Natural killer cell (primary cell): ENCODE measurements at regions not wholly inside any gene's neighbourhood (a gene's known extent, or its start where the extent isn't known, plus 50 kb on each side); places are given as distances from the start of the nearest gene placed in this dataset.

Experiments
- ATAC-seq, 3 donors: fragments of 150-1000 bp in 2 of 3; fragments of 200-7000 bp in 1 of 3; cut with Tn5 transposase; 1 replicate in 1 of 3; 2 replicates in 2 of 3; pipeline ENCODE4 v1.10.0; 2021; ENCODE audit warnings: mild to moderate bottlenecking in 2 of 3, moderate library complexity in 2 of 3
- DNase-seq, 2 donors: peaks; one replicate each; pipeline versions ENCODE4 v3.0.0 to v3.0.0-alpha.2; 2013 to 2021; ENCODE audit warnings: mixed read lengths in 1 of 2
- H3K27ac ChIP-seq: one replicate; pipeline ENCODE4 v1.5.1; 2013; ENCODE audit warnings: mild to moderate bottlenecking, low read length
- H3K27me3 ChIP-seq: one replicate; pipeline ENCODE4 v1.6.1; 2013; ENCODE audit warnings: low read length; ENCODE audit not compliant: control insufficient read depth, insufficient read depth
- H3K36me3 ChIP-seq: one replicate; pipeline ENCODE4 v1.6.1; 2013; ENCODE audit warnings: low read length; ENCODE audit not compliant: control insufficient read depth, insufficient read depth
- H3K4me1 ChIP-seq: one replicate; pipeline ENCODE4 v1.6.1; 2013; ENCODE audit warnings: low read length; ENCODE audit not compliant: control insufficient read depth, insufficient read depth
- H3K4me3 ChIP-seq: one replicate; pipeline ENCODE4 v1.5.1; 2013; ENCODE audit warnings: low read length
- H3K9me3 ChIP-seq: one replicate; pipeline ENCODE4 v1.6.1; 2013; ENCODE audit warnings: low read length; ENCODE audit not compliant: control insufficient read depth, insufficient read depth
- H3K27ac Mint-ChIP-seq, 2 donors: one replicate each; pipeline ENCODE4 v1.8.0; 2022; ENCODE audit warnings: mild to moderate bottlenecking in 2 of 2, mixed read lengths in 2 of 2, moderate library complexity in 1 of 2
- H3K27me3 Mint-ChIP-seq, 2 donors: one replicate each; pipeline ENCODE4 v1.8.0; 2022; ENCODE audit warnings: low read depth in 2 of 2, mixed read lengths in 2 of 2
- H3K36me3 Mint-ChIP-seq: one replicate; pipeline ENCODE4 v1.8.0; 2022; ENCODE audit warnings: mixed read lengths
- H3K4me1 Mint-ChIP-seq, 2 donors: one replicate each; pipeline ENCODE4 v1.8.0; 2022; ENCODE audit warnings: mixed read lengths in 2 of 2
- H3K4me3 Mint-ChIP-seq: one replicate; pipeline ENCODE4 v1.8.0; 2022; ENCODE audit warnings: mild to moderate bottlenecking, moderate library complexity, mixed read lengths
- H3K9me3 Mint-ChIP-seq, 2 donors: one replicate each; pipeline ENCODE4 v1.8.0; 2022; ENCODE audit warnings: mixed read lengths in 2 of 2
- WGBS: methylation state at CpG from one replicate; pipeline ENCODE4 v1.1.7; 2013; ENCODE audit warnings: missing lambda C conversion rate; ENCODE audit not compliant: insufficient coverage; 5-methylcytosine and 5-hydroxymethylcytosine counted together
- intact Hi-C: fragments of 100-400 bp; cut with micrococcal nuclease; formaldehyde crosslinking; loops from one replicate; pipeline ENCODE4 v1.14.2; 2022
- TF ChIP-seq, protein P1 (sequence below): fragments of 200-600 bp; IDR thresholded peaks from one replicate; pipeline ENCODE4 v1.8.0; 2022; ENCODE audit warnings: antibody characterized with exemption

DNA sequence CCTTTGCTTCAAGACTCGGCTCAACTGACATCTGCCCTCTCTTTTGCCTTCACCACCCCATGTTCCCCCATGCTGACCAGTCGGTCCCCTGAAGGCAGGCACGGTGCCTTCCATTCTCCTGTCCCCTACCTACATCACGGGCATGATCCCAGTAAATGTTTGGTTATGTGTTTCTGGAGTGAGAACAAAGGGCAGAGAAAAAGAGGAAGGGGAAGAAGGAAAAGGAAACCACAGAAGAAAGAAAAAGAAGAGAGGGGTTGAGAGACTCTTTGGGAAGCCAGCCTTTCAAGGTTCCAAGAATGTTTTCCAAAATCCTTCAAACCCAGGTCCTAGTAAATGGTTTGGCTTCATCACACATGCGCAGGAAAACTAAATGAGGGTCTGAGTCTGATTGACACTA lies 84.9 kb downstream of the CDC7 start:
- no peak for ATAC-seq
- Histone ChIP-seq H3K4me1 (peaks cover 15% of the 10 kb centered on the region), H3K36me3 (no peaks in the 10 kb centered on the region), H3K27me3 (no peaks in the 10 kb centered on the region), H3K27ac (no peak overlapping the region), H3K4me3 (no peak overlapping the region), H3K9me3 (no peaks in the 10 kb centered on the region)
- DNase-seq, result no peak
- peaks cover 32 to 46% of the 10 kb centered on the region in 2 donors for H3K4me1 Mint-ChIP-seq
- H3K36me3 Mint-ChIP-seq, result no peaks in the 10 kb centered on the region
- H3K4me3 Mint-ChIP-seq, result no peak overlapping the region
- intact Hi-C loops, result no loop called here
- peak overlapping the region; percentile 15 to 80 for H3K27ac Mint-ChIP-seq
- 94% methylated on average over 2 of the region's 5 CpGs for WGBS
- H3K27me3 Mint-ChIP-seq, result no peaks in the 10 kb centered on the region
- TF ChIP-seq, protein P1, sequence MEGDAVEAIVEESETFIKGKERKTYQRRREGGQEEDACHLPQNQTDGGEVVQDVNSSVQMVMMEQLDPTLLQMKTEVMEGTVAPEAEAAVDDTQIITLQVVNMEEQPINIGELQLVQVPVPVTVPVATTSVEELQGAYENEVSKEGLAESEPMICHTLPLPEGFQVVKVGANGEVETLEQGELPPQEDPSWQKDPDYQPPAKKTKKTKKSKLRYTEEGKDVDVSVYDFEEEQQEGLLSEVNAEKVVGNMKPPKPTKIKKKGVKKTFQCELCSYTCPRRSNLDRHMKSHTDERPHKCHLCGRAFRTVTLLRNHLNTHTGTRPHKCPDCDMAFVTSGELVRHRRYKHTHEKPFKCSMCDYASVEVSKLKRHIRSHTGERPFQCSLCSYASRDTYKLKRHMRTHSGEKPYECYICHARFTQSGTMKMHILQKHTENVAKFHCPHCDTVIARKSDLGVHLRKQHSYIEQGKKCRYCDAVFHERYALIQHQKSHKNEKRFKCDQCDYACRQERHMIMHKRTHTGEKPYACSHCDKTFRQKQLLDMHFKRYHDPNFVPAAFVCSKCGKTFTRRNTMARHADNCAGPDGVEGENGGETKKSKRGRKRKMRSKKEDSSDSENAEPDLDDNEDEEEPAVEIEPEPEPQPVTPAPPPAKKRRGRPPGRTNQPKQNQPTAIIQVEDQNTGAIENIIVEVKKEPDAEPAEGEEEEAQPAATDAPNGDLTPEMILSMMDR, result no peak
- no peaks in the 10 kb centered on the region for H3K9me3 Mint-ChIP-seq

DNA sequence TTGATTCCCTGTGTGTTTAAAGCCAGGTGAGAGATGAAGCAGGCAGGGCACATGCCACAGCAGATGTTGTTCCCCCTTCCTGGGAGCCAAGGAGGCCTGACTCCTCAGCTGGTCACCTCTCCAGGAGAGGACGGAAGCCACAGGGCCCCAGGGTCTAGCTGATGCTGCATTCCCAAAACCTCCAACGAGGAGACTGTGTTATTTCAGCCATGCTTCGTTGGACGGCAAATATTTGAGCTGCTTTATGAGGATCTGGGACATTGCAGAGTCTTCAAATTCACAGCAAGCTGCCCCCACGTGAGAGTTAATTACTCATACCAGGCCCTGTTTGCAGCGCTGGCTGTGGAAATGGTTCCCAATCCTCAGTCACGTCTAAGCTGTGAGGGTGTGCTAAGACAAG lies 85.3 kb downstream of the CDC7 start:
- Mint-ChIP-seq H3K4me3 (no peak overlapping the region), H3K4me1 (peaks cover 30 to 45% of the 10 kb centered on the region in 2 donors), H3K36me3 (no peaks in the 10 kb centered on the region), H3K9me3 (no peaks in the 10 kb centered on the region), H3K27me3 (no peaks in the 10 kb centered on the region), H3K27ac (peak overlapping the region in 1 of 2 donors; percentile 80)
- no peaks in the 10 kb centered on the region for H3K27me3 ChIP-seq
- TF ChIP-seq, protein P1, result no peak
- no peaks in the 10 kb centered on the region for H3K36me3 ChIP-seq
- no peaks in the 10 kb centered on the region for H3K9me3 ChIP-seq
- peaks cover 15% of the 10 kb centered on the region for H3K4me1 ChIP-seq
- DNase-seq (no peak), ATAC-seq (no peak)
- H3K4me3 ChIP-seq, result no peak overlapping the region
- WGBS, result 93% methylated on average over 7 of the region's 7 CpGs
- no peak overlapping the region for H3K27ac ChIP-seq
- intact Hi-C loops, result no loop called here

DNA sequence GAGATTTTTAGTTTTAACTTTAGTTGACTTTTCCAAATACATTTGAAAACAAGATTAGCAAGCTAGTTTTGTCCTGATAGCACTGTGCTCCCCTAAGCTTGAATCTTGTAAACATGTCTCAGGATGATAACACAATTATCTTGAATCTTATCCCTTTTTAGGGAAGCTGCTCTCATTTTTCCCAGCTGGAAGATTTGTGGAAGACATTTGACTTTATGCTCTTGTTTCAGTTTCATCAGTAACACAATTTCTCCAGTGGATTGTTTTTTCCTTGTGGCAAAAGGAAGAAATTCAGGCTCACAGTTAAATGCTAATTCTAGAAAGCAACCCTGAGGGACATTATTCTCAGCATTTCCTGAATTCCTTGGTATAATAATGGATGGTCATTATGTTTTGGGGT lies 88.8 kb downstream of the CDC7 start:
- no peaks in the 10 kb centered on the region for H3K27me3 ChIP-seq
- Mint-ChIP-seq H3K4me3 (no peak overlapping the region), H3K36me3 (no peaks in the 10 kb centered on the region), H3K4me1 (peaks cover 32 to 46% of the 10 kb centered on the region in 2 donors), H3K27me3 (no peaks in the 10 kb centered on the region), H3K9me3 (no peaks in the 10 kb centered on the region), H3K27ac (no peak overlapping the region)
- no peak overlapping the region for H3K4me3 ChIP-seq
- no peak for ATAC-seq
- intact Hi-C loops, result no loop called here
- no peak overlapping the region for H3K27ac ChIP-seq
- TF ChIP-seq, protein P1, result no peak
- no peaks in the 10 kb centered on the region for H3K9me3 ChIP-seq
- no peak for DNase-seq
- H3K36me3 ChIP-seq, result no peaks in the 10 kb centered on the region
- peaks cover 21% of the 10 kb centered on the region for H3K4me1 ChIP-seq

DNA sequence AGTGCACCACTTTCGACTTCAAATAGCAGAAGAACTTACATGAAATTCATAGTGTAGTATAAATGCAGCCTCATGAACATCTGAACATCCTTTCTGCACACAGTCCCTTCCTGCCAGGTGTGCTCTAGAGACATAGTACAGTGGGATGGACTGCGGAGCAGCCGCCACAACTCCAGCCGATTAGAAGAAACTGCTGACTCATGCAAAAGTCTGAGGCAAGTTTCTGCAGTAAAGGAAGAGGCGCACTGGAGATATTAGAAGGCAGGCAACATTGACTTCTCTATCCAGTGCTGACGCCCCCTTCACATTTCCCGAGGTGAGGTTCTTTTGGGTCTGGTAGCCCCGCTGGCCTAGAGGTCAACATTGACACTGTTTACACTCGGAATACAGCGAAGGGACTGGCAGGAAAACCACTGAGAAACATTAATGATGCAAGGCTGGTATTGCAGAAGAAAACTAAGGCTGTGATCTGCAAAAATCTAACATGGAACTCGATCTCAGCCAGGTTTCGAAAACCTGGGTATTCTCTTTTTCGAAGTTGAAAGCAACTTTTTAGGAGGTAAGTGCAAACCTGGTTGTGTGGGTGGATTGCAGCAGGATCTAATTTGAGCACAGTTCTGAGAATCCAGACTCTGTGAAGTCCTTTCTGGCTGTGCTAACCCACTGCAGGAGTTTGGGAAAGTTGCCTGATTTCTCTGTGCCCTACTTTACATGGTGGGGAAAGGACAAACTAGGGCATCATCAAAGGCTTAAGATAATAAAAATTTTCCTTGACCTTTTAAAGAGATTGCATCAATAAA lies 90.7 kb downstream of the CDC7 start:
- H3K9me3 ChIP-seq, result no peaks in the 10 kb centered on the region
- DNase-seq (peak in 1 of 2 donors; percentile 9), ATAC-seq (peak in 2 of 3 donors; percentile 20 to 55)
- H3K27ac ChIP-seq, result no peak overlapping the region
- intact Hi-C loops, result no loop called here
- WGBS, result 42% methylated on average over 13 of the region's 13 CpGs
- Mint-ChIP-seq H3K4me1 (peaks cover 29 to 39% of the 10 kb centered on the region in 2 donors), H3K9me3 (no peaks in the 10 kb centered on the region), H3K36me3 (no peaks in the 10 kb centered on the region), H3K27ac (peak overlapping the region in 1 of 2 donors; percentile 60), H3K27me3 (no peaks in the 10 kb centered on the region), H3K4me3 (peak overlapping the region; percentile 64)
- no peak overlapping the region for H3K4me3 ChIP-seq
- no peaks in the 10 kb centered on the region for H3K27me3 ChIP-seq
- H3K36me3 ChIP-seq, result no peaks in the 10 kb centered on the region
- peaks cover 16% of the 10 kb centered on the region for H3K4me1 ChIP-seq
- TF ChIP-seq, protein P1, result no peak
